K562 (cell line): ENCODE measurements at regions not wholly inside any gene's neighbourhood (a gene's known extent, or its start where the extent isn't known, plus 50 kb on each side); places are given as distances from the start of the nearest gene placed in this dataset.

Experiments used
- FOXA3 ChIP-seq, 2 experiments: fragments of 450-650 bp in 1 of 2; sonication (generic) in 1 of 2; formaldehyde crosslinking; IDR thresholded peaks in 1 of 2; conservative IDR thresholded peaks in 1 of 2; 2 replicates each; pipeline versions ENCODE4 v1.4.0 to v1.8.0; 2020 to 2022; ENCODE audit warnings: mild to moderate bottlenecking in 2 of 2, missing genetic modification reagents in 1 of 2
- TF ChIP-seq, protein P1 (sequence below): sonication (generic); formaldehyde crosslinking; IDR thresholded peaks from 2 replicates; pipeline ENCODE4 v1.9.0; 2022; ENCODE audit warnings: mild to moderate bottlenecking, missing genetic modification reagents
- TF ChIP-seq, protein P2 (sequence below): fragments of 250-450 bp; sonication (Bioruptor Pico); IDR thresholded peaks from 2 replicates; pipeline ENCODE4 v1.4.0; 2020

DNA sequence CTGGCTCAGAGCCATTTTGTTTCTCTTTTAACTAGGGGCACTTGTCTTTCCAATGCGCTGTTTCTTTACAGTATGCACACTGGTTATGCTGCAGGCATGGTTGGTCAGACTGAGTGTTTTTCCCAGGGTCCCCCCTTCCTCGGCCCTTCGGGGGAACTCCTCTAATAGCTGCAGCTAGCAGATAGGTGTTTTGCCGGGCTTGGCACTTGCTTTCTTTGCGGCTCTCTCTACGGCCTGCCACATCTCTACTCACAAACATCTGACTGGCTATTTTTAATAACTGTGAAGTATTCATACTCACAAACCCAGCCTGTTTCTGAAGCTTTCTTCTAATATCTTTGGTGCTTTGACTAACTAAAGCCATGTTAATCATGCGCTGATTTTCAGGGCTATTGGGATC, 89.4 kb downstream of the SLC25A15 start (continued):
- TF ChIP-seq, protein P1, sequence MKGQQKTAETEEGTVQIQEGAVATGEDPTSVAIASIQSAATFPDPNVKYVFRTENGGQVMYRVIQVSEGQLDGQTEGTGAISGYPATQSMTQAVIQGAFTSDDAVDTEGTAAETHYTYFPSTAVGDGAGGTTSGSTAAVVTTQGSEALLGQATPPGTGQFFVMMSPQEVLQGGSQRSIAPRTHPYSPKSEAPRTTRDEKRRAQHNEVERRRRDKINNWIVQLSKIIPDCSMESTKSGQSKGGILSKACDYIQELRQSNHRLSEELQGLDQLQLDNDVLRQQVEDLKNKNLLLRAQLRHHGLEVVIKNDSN (CRISPR knock-in tag): no peak
- TF ChIP-seq FOXA3 (CRISPR knock-in tag; conservative IDR thresholded peaks at IDR 0.05 in 1 of 2, IDR thresholded peaks at IDR 0.05 in 1 of 2): no peak
- TF ChIP-seq, protein P2, sequence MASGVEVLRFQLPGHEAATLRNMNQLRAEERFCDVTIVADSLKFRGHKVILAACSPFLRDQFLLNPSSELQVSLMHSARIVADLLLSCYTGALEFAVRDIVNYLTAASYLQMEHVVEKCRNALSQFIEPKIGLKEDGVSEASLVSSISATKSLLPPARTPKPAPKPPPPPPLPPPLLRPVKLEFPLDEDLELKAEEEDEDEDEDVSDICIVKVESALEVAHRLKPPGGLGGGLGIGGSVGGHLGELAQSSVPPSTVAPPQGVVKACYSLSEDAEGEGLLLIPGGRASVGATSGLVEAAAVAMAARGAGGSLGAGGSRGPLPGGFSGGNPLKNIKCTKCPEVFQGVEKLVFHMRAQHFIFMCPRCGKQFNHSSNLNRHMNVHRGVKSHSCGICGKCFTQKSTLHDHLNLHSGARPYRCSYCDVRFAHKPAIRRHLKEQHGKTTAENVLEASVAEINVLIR: no peak
- TF ChIP-seq, all 486 proteins: peak for 0
